Liver (tissue), 3 donors: ENCODE measurements at regions not wholly inside any gene's neighbourhood (a gene's known extent, or its start where the extent isn't known, plus 50 kb on each side); places are given as distances from the start of the nearest gene placed in this dataset.

Source experiments
- EGR1 ChIP-seq, 2 donors: IDR thresholded peaks; 2 replicates each; pipeline ENCODE4 v1.6.1; 2016 to 2018; ENCODE audit warnings: antibody characterized with exemption in 2 of 2, low read depth in 2 of 2
- HNF4A ChIP-seq, 2 donors: conservative IDR thresholded peaks; 2 replicates each; pipeline ENCODE4 v1.6.1; 2016; ENCODE audit warnings: antibody characterized with exemption in 2 of 2, mild to moderate bottlenecking in 2 of 2
- JUND ChIP-seq, 2 donors: IDR thresholded peaks; 2 replicates each; pipeline ENCODE4 v1.6.1; 2016; ENCODE audit warnings: antibody characterized with exemption in 2 of 2
- RAD21 ChIP-seq, 2 donors: IDR thresholded peaks; 2 replicates each; pipeline ENCODE4 v1.6.1; 2016; ENCODE audit warnings: antibody characterized with exemption in 2 of 2, mild to moderate bottlenecking in 2 of 2
- SP1 ChIP-seq: IDR thresholded peaks from 2 replicates; pipeline ENCODE4 v1.6.1; 2018; ENCODE audit warnings: antibody characterized with exemption, mild to moderate bottlenecking
- TAF1 ChIP-seq: conservative IDR thresholded peaks from 2 replicates; pipeline ENCODE4 v1.6.1; 2016; ENCODE audit warnings: antibody characterized with exemption, mild to moderate bottlenecking
- YY1 ChIP-seq: IDR thresholded peaks from 2 replicates; pipeline ENCODE4 v1.6.1; 2016; ENCODE audit warnings: antibody characterized with exemption, mild to moderate bottlenecking
- TF ChIP-seq, protein P1 (sequence below): fragments of 150-350 bp; IDR thresholded peaks from 2 replicates; pipeline ENCODE4 v1.5.1; 2017; ENCODE audit warnings: improper control_type of control experiment, low read depth, low read length; ENCODE audit not compliant: missing input control
- TF ChIP-seq, protein P2 (sequence below): IDR thresholded peaks from 2 replicates; pipeline ENCODE4 v1.6.1; 2016; ENCODE audit warnings: antibody characterized with exemption
- TF ChIP-seq, protein P3 (sequence below): IDR thresholded peaks from 2 replicates; pipeline ENCODE4 v1.6.1; 2016; ENCODE audit warnings: antibody characterized with exemption, mild to moderate bottlenecking
- donor health status: healthy.
- donor health status: healthy.

DNA sequence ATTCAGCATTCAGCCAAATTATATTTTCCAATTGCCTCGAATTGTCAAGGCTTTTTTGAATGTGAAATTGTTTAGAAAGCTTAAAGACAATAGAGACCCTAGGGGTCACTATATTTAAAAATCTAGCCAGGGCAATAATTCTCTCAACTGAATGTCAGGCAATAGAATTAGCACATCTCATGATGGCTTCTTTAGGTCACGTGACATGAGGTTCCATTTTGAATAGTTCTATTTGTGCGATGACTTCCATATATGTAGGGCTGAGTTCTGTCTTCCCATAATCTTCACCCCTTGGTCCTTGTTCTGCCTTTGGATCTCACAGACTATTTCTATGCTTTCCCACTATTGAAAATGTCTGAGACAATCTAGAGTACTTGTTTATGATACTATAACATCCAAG is 527.7 kb upstream of the KIRREL3 start:
- no peak for TF ChIP-seq YY1
- no peak for TF ChIP-seq TAF1
- TF ChIP-seq, protein P1, sequence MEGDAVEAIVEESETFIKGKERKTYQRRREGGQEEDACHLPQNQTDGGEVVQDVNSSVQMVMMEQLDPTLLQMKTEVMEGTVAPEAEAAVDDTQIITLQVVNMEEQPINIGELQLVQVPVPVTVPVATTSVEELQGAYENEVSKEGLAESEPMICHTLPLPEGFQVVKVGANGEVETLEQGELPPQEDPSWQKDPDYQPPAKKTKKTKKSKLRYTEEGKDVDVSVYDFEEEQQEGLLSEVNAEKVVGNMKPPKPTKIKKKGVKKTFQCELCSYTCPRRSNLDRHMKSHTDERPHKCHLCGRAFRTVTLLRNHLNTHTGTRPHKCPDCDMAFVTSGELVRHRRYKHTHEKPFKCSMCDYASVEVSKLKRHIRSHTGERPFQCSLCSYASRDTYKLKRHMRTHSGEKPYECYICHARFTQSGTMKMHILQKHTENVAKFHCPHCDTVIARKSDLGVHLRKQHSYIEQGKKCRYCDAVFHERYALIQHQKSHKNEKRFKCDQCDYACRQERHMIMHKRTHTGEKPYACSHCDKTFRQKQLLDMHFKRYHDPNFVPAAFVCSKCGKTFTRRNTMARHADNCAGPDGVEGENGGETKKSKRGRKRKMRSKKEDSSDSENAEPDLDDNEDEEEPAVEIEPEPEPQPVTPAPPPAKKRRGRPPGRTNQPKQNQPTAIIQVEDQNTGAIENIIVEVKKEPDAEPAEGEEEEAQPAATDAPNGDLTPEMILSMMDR = no peak
- no peak for TF ChIP-seq SP1
- TF ChIP-seq, protein P2, sequence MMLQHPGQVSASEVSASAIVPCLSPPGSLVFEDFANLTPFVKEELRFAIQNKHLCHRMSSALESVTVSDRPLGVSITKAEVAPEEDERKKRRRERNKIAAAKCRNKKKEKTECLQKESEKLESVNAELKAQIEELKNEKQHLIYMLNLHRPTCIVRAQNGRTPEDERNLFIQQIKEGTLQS = no peak
- no peak for TF ChIP-seq JUND (IDR thresholded peaks at IDR 0.05)
- no peak for TF ChIP-seq RAD21 (IDR thresholded peaks at IDR 0.05)
- no peak for TF ChIP-seq HNF4A (conservative IDR thresholded peaks at IDR 0.05)
- TF ChIP-seq, protein P3, sequence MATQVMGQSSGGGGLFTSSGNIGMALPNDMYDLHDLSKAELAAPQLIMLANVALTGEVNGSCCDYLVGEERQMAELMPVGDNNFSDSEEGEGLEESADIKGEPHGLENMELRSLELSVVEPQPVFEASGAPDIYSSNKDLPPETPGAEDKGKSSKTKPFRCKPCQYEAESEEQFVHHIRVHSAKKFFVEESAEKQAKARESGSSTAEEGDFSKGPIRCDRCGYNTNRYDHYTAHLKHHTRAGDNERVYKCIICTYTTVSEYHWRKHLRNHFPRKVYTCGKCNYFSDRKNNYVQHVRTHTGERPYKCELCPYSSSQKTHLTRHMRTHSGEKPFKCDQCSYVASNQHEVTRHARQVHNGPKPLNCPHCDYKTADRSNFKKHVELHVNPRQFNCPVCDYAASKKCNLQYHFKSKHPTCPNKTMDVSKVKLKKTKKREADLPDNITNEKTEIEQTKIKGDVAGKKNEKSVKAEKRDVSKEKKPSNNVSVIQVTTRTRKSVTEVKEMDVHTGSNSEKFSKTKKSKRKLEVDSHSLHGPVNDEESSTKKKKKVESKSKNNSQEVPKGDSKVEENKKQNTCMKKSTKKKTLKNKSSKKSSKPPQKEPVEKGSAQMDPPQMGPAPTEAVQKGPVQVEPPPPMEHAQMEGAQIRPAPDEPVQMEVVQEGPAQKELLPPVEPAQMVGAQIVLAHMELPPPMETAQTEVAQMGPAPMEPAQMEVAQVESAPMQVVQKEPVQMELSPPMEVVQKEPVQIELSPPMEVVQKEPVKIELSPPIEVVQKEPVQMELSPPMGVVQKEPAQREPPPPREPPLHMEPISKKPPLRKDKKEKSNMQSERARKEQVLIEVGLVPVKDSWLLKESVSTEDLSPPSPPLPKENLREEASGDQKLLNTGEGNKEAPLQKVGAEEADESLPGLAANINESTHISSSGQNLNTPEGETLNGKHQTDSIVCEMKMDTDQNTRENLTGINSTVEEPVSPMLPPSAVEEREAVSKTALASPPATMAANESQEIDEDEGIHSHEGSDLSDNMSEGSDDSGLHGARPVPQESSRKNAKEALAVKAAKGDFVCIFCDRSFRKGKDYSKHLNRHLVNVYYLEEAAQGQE = no peak
- TF ChIP-seq EGR1 (IDR thresholded peaks at IDR 0.05; ENCODE audit: low read depth in 2 of 2) = no peak
